ENCODE measurements at regions not wholly inside any gene's neighbourhood (a gene's known extent, or its start where the extent isn't known, plus 50 kb on each side); places are given as distances from the start of the nearest gene placed in this dataset.
"Not testable (repeated sequence)": the region's sequence is repeated elsewhere in the genome, so short reads cannot be mapped to it uniquely, and the experiment has no call there.

- H3K36me3 ChIP-seq: no peaks in the 10 kb centered on the region
- no peak overlapping the region for H3K27ac ChIP-seq
- no peak for DNase-seq
- peaks cover 0 to 8% (median 0%) of the 10 kb centered on the region in 4 donors for H3K9me3 ChIP-seq
- no peaks in the 10 kb centered on the region for H3K4me1 ChIP-seq
- no peaks in the 10 kb centered on the region for H3K27me3 ChIP-seq
- TF ChIP-seq POLR2A (IDR thresholded peaks at IDR 0.05): no peak
- TF ChIP-seq CTCF (IDR thresholded peaks at IDR 0.05): no peak
- H3K4me3 ChIP-seq: no peak overlapping the region
These were observed 1396.3 kb downstream of the GATA3 start for GRCh38 chr10:9450801-9451200.

DNA sequence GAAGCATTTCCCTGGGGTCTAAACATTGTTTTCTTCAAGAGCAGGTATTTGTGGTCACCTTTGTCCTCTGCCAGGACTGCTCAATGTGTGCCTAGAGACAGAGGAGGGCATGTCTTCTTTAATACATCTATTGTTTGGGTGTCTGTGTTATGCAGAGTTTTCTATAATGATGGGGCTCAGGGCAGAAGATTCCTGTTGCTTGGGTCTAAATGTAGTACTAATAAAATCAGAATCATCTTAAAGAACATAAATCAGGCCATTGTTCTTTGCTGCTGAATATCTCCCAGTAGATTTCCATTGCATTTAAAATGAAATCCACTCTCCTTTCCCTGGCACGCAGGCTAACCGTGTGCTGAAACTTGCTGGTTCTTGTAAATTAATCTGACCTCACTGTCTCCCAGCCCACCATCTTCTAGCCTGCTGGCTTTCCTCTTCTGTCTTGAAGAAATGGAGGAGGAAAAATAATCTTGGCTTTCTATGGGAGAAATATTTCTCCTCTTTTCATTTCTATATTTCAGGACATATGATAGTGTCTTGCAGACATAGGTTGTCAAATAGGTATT lies 1396.8 kb downstream of the GATA3 start:
- Histone ChIP-seq H3K4me3 (no peak overlapping the region), H3K27ac (no peak overlapping the region)
- no peak for DNase-seq

GRCh38 chr10:9452056-9452455 lies 1397.6 kb downstream of the GATA3 start:
- no peaks in the 10 kb centered on the region for H3K27me3 ChIP-seq
- no peaks in the 10 kb centered on the region for H3K4me1 ChIP-seq
- no peak for DNase-seq
- peaks cover 0 to 8% (median 0%) of the 10 kb centered on the region in 4 donors for H3K9me3 ChIP-seq
- no peaks in the 10 kb centered on the region for H3K36me3 ChIP-seq
- H3K4me3 ChIP-seq: no peak overlapping the region
- TF ChIP-seq CTCF (IDR thresholded peaks at IDR 0.05) (no peak), POLR2A (IDR thresholded peaks at IDR 0.05) (no peak)
- H3K27ac ChIP-seq: no peak overlapping the region

More for the DNA sequence above, 1396.8 kb downstream of the GATA3 start:
- no peaks in the 10 kb centered on the region for H3K36me3 ChIP-seq
- peaks cover 0 to 8% (median 0%) of the 10 kb centered on the region in 4 donors for H3K9me3 ChIP-seq
- no peak for TF ChIP-seq CTCF (IDR thresholded peaks at IDR 0.05)
- no peak for TF ChIP-seq POLR2A (IDR thresholded peaks at IDR 0.05)
- H3K4me1 ChIP-seq: no peaks in the 10 kb centered on the region
- no peaks in the 10 kb centered on the region for H3K27me3 ChIP-seq

- H3K4me1 ChIP-seq, H3K9me3 ChIP-seq, H3K36me3 ChIP-seq, H3K4me3 ChIP-seq, DNase-seq, H3K27me3 ChIP-seq, H3K27ac ChIP-seq: not testable (repeated sequence)
These were observed 1399.4 kb downstream of the GATA3 start for GRCh38 chr10:9453871-9454270.

DNA sequence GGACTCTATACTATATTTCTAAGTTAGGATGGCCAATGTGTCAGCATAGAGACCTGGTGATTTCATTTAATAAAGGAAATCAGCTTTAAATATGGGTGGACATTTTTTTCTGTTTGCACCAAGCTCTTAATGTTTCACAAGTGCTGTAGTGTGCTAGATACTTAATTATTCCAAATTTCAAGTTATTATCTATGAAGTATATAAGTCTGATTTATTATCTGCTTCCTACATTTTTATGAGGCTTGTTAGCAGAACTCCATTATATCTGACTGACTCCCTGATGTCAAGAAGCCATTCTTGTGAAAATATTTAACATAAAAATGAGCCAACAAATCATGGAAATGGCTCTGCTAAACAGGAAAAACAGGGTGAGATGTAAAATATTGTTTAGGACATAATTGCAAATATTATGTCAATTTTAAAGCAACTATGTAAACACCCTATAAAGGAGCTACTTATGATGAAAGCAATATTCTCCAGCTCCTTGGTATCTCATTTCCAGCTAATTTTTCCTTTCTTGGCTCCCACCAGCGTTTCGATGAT lies 1415.2 kb downstream of the GATA3 start:
- no peak for DNase-seq

DNA sequence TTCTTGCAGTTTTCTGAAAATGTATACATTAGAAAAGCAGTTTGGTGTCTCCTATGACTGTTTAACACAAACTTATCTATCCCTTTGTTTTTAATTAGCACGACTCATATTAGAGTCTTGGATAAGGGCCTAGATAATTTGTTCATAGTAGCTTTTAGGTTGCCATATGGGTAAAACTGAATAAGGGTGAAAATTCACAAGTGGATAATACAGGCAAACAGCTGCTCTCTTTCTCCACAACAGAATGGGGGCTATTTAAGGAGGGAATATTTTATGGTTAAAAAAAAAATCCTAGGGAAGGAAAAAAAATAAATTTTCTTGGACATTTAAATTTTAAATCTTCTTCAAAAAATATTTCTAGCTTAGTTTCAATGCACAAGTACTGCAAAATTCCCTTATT lies 1416.1 kb downstream of the GATA3 start:
- DNase-seq: no peak
- Histone ChIP-seq H3K4me3 (no peak overlapping the region), H3K27ac (no peak overlapping the region), H3K4me1 (no peaks in the 10 kb centered on the region), H3K27me3 (no peaks in the 10 kb centered on the region), H3K9me3 (no peaks in the 10 kb centered on the region), H3K36me3 (no peaks in the 10 kb centered on the region)
- TF ChIP-seq POLR2A (IDR thresholded peaks at IDR 0.05): no peak
- TF ChIP-seq CTCF (IDR thresholded peaks at IDR 0.05): no peak

More for the DNA sequence above, 1415.2 kb downstream of the GATA3 start:
- Histone ChIP-seq H3K9me3 (no peaks in the 10 kb centered on the region), H3K4me1 (no peaks in the 10 kb centered on the region), H3K27me3 (no peaks in the 10 kb centered on the region), H3K27ac (no peak overlapping the region), H3K4me3 (no peak overlapping the region), H3K36me3 (no peaks in the 10 kb centered on the region)
- TF ChIP-seq CTCF (IDR thresholded peaks at IDR 0.05): no peak
- TF ChIP-seq POLR2A (IDR thresholded peaks at IDR 0.05): no peak
